ENCODE measurements at regions not wholly inside any gene's neighbourhood (a gene's known extent, or its start where the extent isn't known, plus 50 kb on each side); places are given as distances from the start of the nearest gene placed in this dataset.
"Not testable (repeated sequence)": the region's sequence is repeated elsewhere in the genome, so short reads cannot be mapped to it uniquely, and the experiment has no call there.

- H3K4me3 ChIP-seq (ENCODE audit: low read depth, low read length), result no peak overlapping the region
- H3K27ac ChIP-seq (ENCODE audit: extremely low read depth, low read depth, low read length), result no peak overlapping the region
- POLR2A ChIA-PET, result no interaction called here
- no peaks in the 10 kb centered on the region for H3K9me3 ChIP-seq (ENCODE audit: control insufficient read depth, insufficient read depth, low read depth, low read length)
- TF ChIP-seq GLIS1 (tag by site-specific recombination; IDR thresholded peaks at IDR 0.05) (no peak), ZSCAN30 (tag by site-specific recombination; IDR thresholded peaks at IDR 0.05) (no peak)
- H3K36me3 ChIP-seq (ENCODE audit: control insufficient read depth in 2 of 2, insufficient read depth in 1 of 2, low read length in 2 of 2), result no peaks in the 10 kb centered on the region
- CTCF ChIA-PET, result no interaction called here
- no peaks in the 10 kb centered on the region for H3K4me1 ChIP-seq (ENCODE audit: control insufficient read depth, insufficient read depth, low read length)
Observed at GRCh38 chr7:4361774-4362173, 320.3 kb upstream of the FOXK1 start.

- H3K4me1 ChIP-seq (ENCODE audit: control insufficient read depth, insufficient read depth, low read length), result no peaks in the 10 kb centered on the region
- no peaks in the 10 kb centered on the region; the same call in 1 of the 2 replicates for H3K9me3 ChIP-seq (ENCODE audit: control insufficient read depth, insufficient read depth, low read depth, low read length)
- H3K4me3 ChIP-seq (ENCODE audit: low read depth, low read length), result no peak overlapping the region
- H3K27ac ChIP-seq (ENCODE audit: extremely low read depth, low read depth, low read length), result no peak overlapping the region
- POLR2A ChIA-PET, result no interaction called here
- TF ChIP-seq GLIS1 (tag by site-specific recombination; IDR thresholded peaks at IDR 0.05) (no peak), ZNF843 (tag by site-specific recombination; IDR thresholded peaks at IDR 0.05) (no peak), ZNF223 (tag by site-specific recombination; IDR thresholded peaks at IDR 0.05) (no peak), PRDM1 (tag by site-specific recombination; IDR thresholded peaks at IDR 0.05) (no peak)
- CTCF ChIA-PET, result interaction anchor here (0.6 kb wide), 1 partner anchor 156 kb away, joined by 3 read pairs; no protein-coding TSS in a partner anchor
- H3K36me3 ChIP-seq (ENCODE audit: control insufficient read depth in 2 of 2, insufficient read depth in 1 of 2, low read length in 2 of 2), result no peaks in the 10 kb centered on the region
Observed at GRCh38 chr7:4383584-4383983, 298.5 kb upstream of the FOXK1 start.

GRCh38 chr7:4386190-4386589 is 295.9 kb upstream of the FOXK1 start:
- no peaks in the 10 kb centered on the region for H3K4me1 ChIP-seq (ENCODE audit: control insufficient read depth, insufficient read depth, low read length)
- no peak for TF ChIP-seq ZBTB20 (tag by site-specific recombination; IDR thresholded peaks at IDR 0.05)
- no peak for TF ChIP-seq GLI4 (tag by site-specific recombination; IDR thresholded peaks at IDR 0.05)
- TF ChIP-seq ZNF302 (tag by site-specific recombination; IDR thresholded peaks at IDR 0.05; ENCODE audit: low read depth), result no peak
- TF ChIP-seq ZNF558 (tag by site-specific recombination; IDR thresholded peaks at IDR 0.05), result no peak
- TF ChIP-seq GFI1B (tag by site-specific recombination; IDR thresholded peaks at IDR 0.05), result no peak
- no peak for TF ChIP-seq ZNF16 (tag by site-specific recombination; IDR thresholded peaks at IDR 0.05; ENCODE audit: low read depth)
- no peak for TF ChIP-seq CTCF (tag by site-specific recombination; IDR thresholded peaks at IDR 0.05)
- TF ChIP-seq BCL11B (tag by site-specific recombination; IDR thresholded peaks at IDR 0.05; ENCODE audit: low read depth), result no peak
- TF ChIP-seq ZNF510 (tag by site-specific recombination; IDR thresholded peaks at IDR 0.05; ENCODE audit: insufficient replicate concordance), result no peak
- TF ChIP-seq ZNF2 (tag by site-specific recombination; IDR thresholded peaks at IDR 0.05), result no peak
- TF ChIP-seq SALL2 (tag by site-specific recombination; IDR thresholded peaks at IDR 0.05; ENCODE audit: borderline replicate concordance), result no peak
- no peak for TF ChIP-seq ZNF214 (tag by site-specific recombination; IDR thresholded peaks at IDR 0.05; ENCODE audit: borderline replicate concordance)
- no peak for TF ChIP-seq FEZF1 (tag by site-specific recombination; IDR thresholded peaks at IDR 0.05)
- ChIA-PET CTCF (interaction anchor here (0.6 kb wide), 2 partner anchors 52 to 240 kb away, joined by 3 to 5 read pairs; no protein-coding TSS in a partner anchor), POLR2A (no interaction called here)
- no peak overlapping the region for H3K27ac ChIP-seq (ENCODE audit: extremely low read depth, low read depth, low read length)
- H3K36me3 ChIP-seq (ENCODE audit: control insufficient read depth in 2 of 2, insufficient read depth in 1 of 2, low read length in 2 of 2), result no peaks in the 10 kb centered on the region
- H3K9me3 ChIP-seq (ENCODE audit: control insufficient read depth, insufficient read depth, low read depth, low read length), result no peaks in the 10 kb centered on the region
- no peak overlapping the region for H3K4me3 ChIP-seq (ENCODE audit: low read depth, low read length)

GRCh38 chr7:4391103-4391502 is 291.0 kb upstream of the FOXK1 start:
- H3K4me3 ChIP-seq (ENCODE audit: low read depth, low read length); H3K36me3 ChIP-seq (ENCODE audit: control insufficient read depth in 2 of 2, insufficient read depth in 1 of 2, low read length in 2 of 2); H3K9me3 ChIP-seq (ENCODE audit: control insufficient read depth, insufficient read depth, low read depth, low read length); H3K27ac ChIP-seq (ENCODE audit: extremely low read depth, low read depth, low read length); H3K4me1 ChIP-seq (ENCODE audit: control insufficient read depth, insufficient read depth, low read length); POLR2A ChIA-PET: not testable (repeated sequence)
- 0 out of 2 replicates have a peak, but pooled peaks have one; percentile 20 for TF ChIP-seq ZNF366 (tag by site-specific recombination; conservative IDR thresholded peaks at IDR 0.05)
- CTCF ChIA-PET, result interaction anchor here (0.7 kb wide), 1 partner anchor 111 kb away, joined by 4 read pairs; no protein-coding TSS in a partner anchor

Measured in HEK293 (cell line).